ENCODE measurements at regions not wholly inside any gene's neighbourhood (a gene's known extent, or its start where the extent isn't known, plus 50 kb on each side); places are given as distances from the start of the nearest gene placed in this dataset.
"Not testable (repeated sequence)": the region's sequence is repeated elsewhere in the genome, so short reads cannot be mapped to it uniquely, and the experiment has no call there.

GRCh38 chr2:198611201-198611600, 806.8 kb downstream of the PLCL1 start:
- no peak for FAIRE-seq

GRCh38 chr2:198604599-198604998, 800.2 kb downstream of the PLCL1 start:
- no peak for FAIRE-seq

GRCh38 chr2:198602986-198603385, 798.6 kb downstream of the PLCL1 start:
- FAIRE-seq: not testable (repeated sequence)

DNA sequence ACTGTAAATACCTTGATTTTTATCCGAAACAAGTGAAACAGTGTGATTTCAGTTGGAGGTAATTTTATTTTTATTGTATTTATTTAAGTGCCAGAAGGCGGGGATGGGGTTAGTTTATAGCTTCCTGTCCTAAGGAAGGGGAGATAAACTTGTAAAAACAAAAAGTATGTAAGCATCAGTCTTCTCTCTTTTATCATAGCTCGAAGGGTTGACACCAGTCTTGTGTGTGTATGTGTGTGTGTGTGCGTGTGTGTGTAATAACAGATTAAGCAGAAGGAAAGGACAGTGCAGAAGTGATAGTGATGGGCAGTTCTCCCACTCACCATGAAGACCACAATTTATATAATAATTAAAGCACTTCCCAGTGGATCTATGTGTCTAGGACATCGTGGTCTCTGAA, 793.3 kb downstream of the PLCL1 start:
- FAIRE-seq: no peak

DNA sequence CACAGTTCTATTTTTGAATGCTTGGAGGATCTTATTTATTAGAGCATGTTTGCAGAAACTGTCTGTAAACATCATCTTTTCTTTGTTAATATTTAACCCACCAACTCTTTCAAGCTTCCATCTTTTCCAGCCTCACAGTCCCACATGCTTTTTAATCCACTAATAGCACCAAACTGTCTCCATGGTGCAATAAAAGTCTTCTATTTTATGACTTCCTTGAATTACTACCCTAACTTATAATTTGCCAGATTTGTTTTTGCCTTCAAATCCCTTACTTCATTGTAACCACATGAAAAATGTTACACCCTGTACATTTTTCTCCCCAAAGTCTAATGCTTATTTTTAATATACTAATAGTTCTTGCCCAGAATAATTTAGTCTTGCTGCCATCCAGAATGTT, 792.6 kb downstream of the PLCL1 start:
- FAIRE-seq: peak; percentile 79

DNA sequence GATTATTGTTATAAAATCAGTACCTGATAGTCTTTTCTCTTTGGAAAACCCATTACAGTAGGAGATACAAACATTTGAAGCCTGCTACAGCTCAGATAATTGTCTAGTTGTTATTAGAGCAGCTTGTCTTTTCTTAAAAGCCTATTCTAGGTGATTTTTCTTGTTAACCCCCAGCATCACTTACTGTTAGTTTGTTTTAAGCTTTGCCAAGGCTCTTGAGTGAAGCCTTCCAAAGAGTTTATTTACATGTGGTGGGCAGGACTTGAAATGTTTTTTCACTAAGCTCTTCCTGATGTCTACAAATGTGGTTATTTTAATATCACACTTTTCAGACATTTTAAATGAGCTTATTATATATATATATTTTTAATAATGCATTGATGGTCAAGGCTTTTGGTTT, 791.3 kb downstream of the PLCL1 start:
- FAIRE-seq: no peak

GRCh38 chr2:198591586-198591985, 787.2 kb downstream of the PLCL1 start:
- no peak for FAIRE-seq

DNA sequence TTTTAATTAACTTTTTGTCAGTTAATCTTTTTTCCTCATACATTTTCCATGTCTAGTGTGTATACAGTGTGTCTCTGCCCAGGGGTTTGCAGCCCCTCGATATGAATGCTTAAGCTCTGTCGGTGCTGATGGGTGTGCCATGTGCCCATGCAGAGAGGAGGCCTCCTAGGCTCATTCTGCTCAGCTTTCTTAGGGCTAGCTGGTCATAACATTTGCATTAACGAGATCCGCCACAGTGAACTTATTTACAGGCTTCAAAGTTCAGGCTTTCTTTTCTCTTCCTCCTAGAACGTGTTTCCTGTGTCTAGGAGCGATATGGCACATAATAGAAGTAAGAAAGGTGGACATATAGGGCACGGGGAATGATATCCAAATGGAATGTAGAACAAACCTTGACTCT, 783.3 kb downstream of the PLCL1 start:
- FAIRE-seq: no peak

DNA sequence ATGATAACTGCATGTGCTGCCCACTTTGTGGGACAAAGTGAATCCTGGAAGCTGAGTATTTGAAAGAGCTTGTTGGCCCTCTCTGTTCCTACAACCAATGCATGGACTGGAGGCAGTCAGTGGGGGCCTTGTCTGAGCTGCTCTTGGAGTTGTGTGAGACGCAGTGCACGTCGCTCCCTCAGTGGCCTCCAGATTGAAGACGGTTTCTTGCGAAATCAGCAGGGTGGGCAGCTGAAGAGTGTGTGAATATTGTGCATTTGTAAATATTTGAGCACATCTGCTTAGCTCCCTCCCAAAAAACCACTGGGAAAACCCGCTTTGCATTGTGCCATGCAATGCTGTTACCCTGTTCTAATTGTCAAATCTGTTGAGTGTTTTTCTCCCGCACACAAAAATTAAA, 782.8 kb downstream of the PLCL1 start:
- no peak for FAIRE-seq

DNA sequence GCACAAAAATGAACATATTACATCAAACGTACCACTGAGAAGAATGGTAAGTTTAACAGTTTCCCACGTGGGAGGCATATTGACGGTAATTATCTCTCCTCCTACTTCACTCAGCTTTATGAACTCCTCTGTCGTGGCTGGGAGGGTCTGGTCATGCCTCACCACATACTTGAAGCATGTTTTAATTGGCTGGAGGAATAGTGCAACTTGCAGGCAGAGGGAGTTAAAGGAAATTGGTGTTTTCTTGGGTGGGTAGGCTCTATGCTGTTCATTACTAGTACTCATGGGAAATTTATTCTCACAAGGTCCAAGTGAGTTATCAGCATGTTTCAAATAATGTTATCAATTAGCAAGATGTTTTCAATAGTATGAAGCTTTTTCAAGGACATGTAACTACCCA, 767.0 kb downstream of the PLCL1 start:
- FAIRE-seq: no peak

DNA sequence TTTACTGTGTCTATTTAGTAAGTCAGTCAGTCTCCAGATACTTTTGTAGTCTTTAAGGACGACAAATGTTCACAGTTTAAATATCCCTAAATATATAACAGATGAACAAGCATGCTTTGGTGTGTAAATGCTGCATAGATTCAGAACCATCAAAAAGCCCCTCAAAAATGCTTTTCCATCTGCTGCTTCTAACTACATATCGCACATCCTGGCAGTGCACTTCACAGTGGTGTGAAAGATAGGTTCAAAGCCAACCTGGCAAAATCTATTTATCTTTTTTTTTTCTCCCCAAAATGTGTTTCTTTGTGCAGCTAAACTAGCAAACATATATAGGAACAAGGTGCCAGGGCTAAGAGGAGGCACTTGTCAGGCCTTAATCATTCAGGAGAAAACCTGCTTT, 753.8 kb downstream of the PLCL1 start:
- no peak for FAIRE-seq

GRCh38 chr2:198546122-198546521, 741.7 kb downstream of the PLCL1 start:
- FAIRE-seq: no peak

GRCh38 chr2:198545411-198545810, 741.0 kb downstream of the PLCL1 start:
- no peak for FAIRE-seq

- no peak for FAIRE-seq
Measured at GRCh38 chr2:198544461-198544860, 740.1 kb downstream of the PLCL1 start.

DNA sequence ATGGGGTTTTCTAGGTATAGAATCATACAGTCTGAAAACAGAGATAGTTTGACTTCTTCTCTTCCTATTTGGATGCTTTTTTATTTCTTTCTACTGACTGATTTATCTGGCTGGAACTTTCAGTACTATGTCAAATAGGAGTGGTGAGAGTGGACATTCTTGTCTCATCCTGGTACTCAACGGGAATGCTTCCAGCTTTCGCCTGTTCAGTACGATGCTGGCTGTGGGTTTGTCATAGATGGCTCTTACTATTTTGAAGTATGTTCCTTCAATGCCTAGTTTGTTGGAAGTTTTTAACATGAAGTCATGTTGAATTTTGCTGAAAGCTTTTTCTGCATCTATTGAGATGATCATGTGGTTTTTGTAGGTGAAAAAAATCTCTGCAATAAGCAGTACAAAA, 730.4 kb downstream of the PLCL1 start:
- no peak for FAIRE-seq

DNA sequence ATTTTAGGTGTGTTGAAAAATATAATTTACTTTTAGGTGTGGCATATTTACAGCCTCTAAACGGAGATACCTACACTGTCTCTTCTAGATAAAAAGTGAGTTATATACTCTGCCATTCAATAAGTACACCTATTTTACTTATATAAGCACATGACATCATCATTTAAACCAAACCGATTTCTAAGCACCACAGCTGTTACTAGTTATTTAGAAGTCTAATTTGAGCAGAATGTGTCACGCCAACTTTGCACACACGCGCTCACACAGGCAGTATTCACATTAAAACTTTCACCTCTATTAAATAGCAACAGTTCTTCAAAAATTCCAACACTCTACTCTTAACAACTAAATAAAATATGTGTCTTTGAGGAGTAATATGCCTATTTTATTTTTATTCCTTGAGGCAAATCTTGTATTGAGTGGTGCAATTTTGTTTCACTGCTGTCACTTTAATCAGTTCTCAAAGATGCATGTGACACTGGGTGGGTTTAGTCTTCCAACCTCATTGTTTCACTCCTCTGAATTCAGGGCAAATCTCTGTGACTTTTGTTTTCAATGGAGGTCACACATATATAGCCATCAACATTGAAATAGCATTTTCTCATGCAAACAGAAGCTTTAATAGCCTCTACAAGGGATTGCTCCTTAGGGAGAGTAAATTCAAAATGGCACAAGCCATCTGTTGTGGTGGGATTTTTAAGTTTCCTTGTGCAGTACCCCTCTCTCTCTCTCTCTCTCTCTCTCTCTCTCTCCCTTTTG, 721.0 kb downstream of the PLCL1 start:
- no peak for FAIRE-seq

- no peak for FAIRE-seq
Measured at GRCh38 chr2:198523710-198524109, 719.3 kb downstream of the PLCL1 start.

GRCh38 chr2:198518935-198519334, 714.5 kb downstream of the PLCL1 start:
- no peak for FAIRE-seq

- FAIRE-seq: no peak
Measured at GRCh38 chr2:198517976-198518375, 713.6 kb downstream of the PLCL1 start.

- not testable (repeated sequence) for FAIRE-seq
Measured at GRCh38 chr2:198508610-198509009, 704.2 kb downstream of the PLCL1 start.

- FAIRE-seq: no peak
Measured at GRCh38 chr2:198499539-198499938, 695.1 kb downstream of the PLCL1 start.

- FAIRE-seq: no peak
Measured at GRCh38 chr2:198498516-198498915, 694.1 kb downstream of the PLCL1 start.

- no peak for FAIRE-seq
Measured at GRCh38 chr2:198498048-198498447, 693.7 kb downstream of the PLCL1 start.

- FAIRE-seq: no peak
Measured at GRCh38 chr2:198494931-198495330, 690.5 kb downstream of the PLCL1 start.

- FAIRE-seq: no peak
Measured at GRCh38 chr2:198490748-198491147, 686.4 kb downstream of the PLCL1 start.
